GM19238 (cell line): ENCODE measurements at regions not wholly inside any gene's neighbourhood (a gene's known extent, or its start where the extent isn't known, plus 50 kb on each side); places are given as distances from the start of the nearest gene placed in this dataset.

Experiments
- DNase-seq: peaks from one replicate; pipeline ENCODE4 v3.0.0; 2011; ENCODE audit warnings: low spot score; ENCODE audit not compliant: insufficient read length

DNA sequence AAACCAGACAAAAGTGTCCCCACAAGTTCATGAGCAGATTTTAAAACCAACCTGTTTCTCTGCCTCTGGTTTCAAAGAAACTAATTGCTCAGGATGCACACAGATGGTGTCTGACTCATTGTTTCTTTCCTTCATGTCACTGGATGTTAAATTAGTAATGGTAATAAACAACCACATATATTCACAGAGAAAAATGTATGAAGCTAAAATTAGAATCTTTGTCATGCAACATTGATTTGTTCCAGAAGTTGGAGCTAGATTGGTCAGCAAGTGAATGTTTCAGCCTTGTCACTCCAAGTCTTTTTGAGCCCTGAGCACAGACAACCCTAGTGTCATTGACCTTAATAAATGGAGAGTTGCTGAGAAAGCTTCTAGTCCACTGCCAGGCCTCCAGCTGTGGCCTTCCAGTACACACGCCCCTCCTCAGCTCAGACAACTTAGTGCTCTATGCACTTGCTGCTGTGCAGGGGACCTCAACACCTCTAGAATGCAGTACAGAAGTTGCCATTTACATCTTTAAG is 175.9 kb downstream of the CCDC71L start:
- no peak for DNase-seq

DNA sequence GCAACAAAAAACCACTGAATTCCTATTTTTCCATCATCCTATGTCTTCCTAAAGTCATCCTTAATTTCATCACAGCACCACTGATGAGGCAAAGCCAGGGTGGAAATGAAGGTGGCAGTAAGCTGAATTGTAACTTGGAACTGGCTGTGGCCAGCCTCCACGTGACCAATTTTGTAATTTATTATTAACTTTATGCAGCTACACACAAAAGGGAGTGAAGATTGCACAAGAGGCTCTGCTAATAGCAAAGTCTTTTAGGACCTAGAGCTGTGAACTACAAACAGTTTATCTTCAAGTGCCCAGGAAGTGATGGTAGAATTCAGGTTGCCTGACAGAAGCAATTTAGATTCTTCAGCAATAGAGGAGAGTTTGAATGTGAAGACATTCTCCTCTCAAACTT is 176.4 kb downstream of the CCDC71L start:
- no peak for DNase-seq

DNA sequence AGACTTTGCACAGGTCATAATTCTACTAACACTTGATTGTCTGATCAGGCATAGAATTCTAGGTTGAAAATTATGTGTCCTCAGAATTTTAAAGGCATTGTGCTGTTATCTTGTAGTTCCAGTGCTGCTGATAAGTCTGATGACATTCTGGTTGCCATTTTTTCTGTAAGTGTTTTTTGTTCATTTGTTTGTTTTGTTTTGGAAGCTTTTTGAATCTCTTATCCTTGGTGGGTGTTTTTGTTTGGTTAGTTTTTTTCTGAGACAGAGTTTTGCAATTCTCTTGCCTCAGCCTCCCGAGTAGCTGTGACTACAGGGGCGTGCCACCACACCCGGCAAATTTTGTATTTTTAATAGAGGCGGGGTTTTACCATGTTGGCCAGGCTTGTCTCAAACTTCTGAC is 178.9 kb downstream of the CCDC71L start:
- no peak for DNase-seq

- no peak for DNase-seq
Observed at GRCh38 chr7:106480616-106481031, 180.3 kb downstream of the CCDC71L start.

GRCh38 chr7:106480161-106480579 is 180.8 kb downstream of the CCDC71L start:
- DNase-seq: no peak

GRCh38 chr7:106476751-106477150 is 184.2 kb downstream of the CCDC71L start:
- no peak for DNase-seq

- DNase-seq: no peak
Observed at GRCh38 chr7:106472741-106473140, 188.0 kb upstream of the NAMPT start.

GRCh38 chr7:106471686-106472440 is 187.1 kb upstream of the NAMPT start:
- DNase-seq: no peak

GRCh38 chr7:106471021-106471420 is 186.2 kb upstream of the NAMPT start:
- no peak for DNase-seq

DNA sequence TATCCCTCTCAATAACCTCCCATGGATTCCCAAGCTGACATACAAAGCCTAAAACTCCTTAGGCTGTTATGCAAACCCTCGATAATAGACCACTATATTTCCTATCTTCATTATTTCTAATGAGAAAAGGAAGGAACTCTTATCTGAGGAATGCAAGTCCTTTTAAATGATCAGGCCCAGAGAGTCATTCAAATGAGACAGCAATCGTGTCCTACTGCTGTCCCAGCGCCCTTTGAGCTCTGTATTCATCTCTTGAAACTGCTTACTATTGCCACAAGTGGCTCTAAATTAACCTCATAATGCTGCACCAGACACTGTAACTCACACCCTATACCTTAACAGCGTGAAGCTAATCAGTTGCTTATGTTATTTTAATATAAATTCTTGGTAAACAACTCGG is 182.1 kb upstream of the NAMPT start:
- DNase-seq: no peak

GRCh38 chr7:106465704-106466468 is 181.1 kb upstream of the NAMPT start:
- no peak for DNase-seq

DNA sequence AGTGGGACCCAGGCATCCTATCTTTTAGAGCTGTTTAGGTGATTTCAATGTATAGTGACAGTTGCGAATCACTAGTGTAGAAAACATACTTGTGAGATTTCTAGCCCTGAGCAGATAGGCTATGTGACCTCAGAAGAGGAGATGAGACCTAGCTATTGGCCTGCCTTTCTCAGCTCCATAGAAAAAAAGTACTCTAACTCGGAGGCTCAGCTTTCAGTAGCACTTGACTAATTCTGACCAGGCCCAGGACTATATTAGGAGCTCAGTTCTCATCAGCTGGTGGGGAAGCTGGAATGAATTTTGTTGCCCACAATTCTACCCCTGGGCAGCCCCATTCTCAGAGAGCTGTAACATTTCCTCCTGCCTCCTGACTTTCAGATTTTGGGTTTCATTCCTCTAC is 179.9 kb upstream of the NAMPT start:
- no peak for DNase-seq

- DNase-seq: no peak
Observed at GRCh38 chr7:106463851-106464611, 179.2 kb upstream of the NAMPT start.

GRCh38 chr7:106462914-106463482 is 178.2 kb upstream of the NAMPT start:
- DNase-seq: no peak

GRCh38 chr7:106462365-106462859 is 177.6 kb upstream of the NAMPT start:
- DNase-seq: no peak

DNA sequence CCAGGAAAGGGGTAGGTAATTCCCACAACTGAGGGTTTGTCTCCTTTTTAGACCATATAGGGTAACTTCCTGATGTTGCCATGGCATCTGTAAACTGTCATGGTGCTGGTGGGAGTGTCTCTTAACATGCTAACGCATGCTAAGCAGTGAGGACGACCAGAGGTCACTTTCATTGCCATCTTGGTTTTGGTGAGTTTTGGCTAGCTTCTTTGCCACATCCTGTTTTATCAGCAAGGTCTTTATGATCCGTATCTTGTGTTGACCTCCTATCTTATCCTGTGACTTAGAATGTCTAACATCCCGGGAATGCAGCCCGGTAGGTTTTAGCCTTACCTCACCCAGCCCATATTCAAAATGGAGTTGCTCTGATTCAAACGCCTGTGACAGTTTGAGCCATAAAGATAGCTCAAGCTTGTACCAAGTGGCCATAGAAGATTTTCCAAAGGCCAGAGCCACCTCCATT is 176.0 kb upstream of the NAMPT start:
- DNase-seq: no peak

DNA sequence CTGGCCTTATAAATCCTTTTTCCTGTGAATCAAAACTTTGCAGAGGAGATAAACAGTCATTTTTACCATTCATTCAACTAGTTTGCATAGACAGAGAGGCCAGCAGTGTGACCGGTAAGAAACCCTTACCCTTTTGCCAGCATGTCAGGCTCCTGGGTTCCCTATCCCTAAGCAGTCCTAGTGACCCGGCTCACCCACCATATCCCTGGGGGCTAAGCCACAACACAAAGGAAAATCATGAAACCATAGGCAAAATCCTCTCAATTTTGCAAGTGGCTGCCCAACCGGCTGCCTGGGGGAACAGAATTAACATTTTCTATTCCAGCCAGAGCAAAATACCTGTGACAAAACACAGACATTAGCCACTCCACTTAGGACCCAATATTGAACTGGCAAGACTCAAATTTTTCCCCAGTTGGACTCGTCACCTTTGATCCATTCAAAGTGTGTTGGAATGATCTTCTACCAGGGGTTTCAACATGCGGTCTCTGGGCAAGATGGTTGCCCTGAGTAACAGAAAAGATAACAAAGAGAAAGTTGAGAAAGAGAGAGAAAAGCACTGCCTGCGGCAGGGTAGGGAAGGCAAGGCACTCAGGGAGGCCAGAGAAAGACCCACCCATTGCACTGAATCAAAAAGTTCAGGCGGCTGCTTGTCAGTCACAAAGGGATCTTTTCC is 174.8 kb upstream of the NAMPT start:
- no peak for DNase-seq

DNA sequence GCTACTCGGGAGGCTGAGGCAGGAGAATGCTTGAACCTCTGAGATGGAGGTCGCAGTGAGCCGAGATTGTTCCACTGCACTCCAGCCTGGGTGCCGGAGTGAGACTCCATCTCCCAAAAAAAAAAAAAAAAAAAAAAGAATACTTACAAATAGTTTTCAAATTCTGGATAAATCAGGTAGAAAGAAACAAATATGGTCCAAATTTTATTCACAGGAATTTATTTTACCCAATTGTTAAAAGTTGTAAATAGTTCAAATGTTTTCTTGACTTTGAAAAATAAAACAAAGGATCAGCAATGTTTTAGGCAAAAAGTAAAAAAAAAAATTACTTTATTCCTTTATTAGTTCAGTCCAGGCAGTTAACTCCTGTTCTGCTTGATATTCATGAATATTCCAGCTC is 172.9 kb upstream of the NAMPT start:
- no peak for DNase-seq

DNA sequence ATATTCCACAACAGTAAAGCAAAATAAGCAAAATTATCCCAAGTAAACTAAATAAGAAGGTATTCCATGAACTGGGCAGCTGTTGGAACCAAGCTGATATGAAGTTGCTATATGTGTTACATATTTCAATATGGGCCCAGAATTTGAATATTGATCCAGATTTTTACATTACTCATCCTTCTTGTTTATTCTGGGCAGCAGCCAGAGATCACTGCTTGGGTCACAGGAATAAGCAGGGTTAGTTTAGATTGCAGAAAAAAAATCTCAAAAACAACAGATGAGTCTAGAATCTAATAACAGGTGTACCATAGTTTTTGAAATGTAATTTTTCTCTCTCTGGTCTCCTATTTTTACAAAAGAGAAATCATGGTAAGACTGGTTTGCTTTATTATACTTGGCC is 171.5 kb upstream of the NAMPT start:
- no peak for DNase-seq

DNA sequence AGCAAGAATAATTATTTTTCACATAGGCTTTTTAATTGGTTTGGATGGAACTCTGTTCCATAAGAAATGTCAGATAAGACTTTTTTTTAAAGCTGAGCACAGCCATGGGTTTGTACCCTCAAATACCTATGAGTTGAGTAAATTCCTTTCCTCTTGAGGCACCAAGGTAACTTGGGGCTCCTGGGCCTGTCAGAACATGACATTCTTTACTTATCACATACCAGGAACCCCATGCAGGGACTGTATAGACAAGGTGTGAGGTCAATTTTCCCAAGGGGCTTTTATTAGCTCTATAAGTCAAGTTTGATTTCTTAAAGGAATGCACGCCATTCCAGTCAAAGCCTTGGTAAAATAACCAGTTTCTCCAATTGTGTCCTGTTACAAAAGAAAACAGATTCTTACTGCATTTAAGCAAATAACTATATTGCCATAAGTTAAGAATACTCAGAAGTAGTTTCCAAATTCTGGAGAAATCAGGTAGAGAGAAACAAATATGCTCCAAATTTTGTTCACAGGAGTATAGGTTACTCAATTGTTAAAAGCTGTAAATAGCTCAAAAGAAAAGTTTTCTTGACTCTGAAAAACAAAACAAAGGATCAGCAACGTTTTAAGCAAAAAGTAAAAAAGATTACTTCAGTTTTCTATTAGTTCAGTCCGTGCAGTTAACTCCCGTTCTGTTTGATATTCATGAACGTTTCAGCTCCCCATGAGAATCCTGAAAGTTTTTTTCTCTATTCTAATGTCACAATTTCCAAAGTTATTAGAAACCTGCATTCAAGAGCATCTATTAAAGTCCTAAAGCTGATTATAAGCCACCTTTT is 167.5 kb upstream of the NAMPT start:
- no peak for DNase-seq
